HL-60 (cell line): ENCODE measurements at regions not wholly inside any gene's neighbourhood (a gene's known extent, or its start where the extent isn't known, plus 50 kb on each side); places are given as distances from the start of the nearest gene placed in this dataset.

ENCODE experiments used
- DNase-seq, 2 experiments: peaks; one replicate each; pipeline ENCODE4 v3.0.0-alpha.2; 2010 to 2020; ENCODE audit warnings: low read depth in 1 of 2, low spot score in 1 of 2
- H3K27ac ChIP-seq: fragments of 250-450 bp; sonication (Bioruptor Pico); replicated peaks from 2 replicates; pipeline ENCODE4 v1.5.1; 2020; ENCODE audit warnings: mild to moderate bottlenecking, moderate library complexity
- H3K27me3 ChIP-seq: fragments of 250-450 bp; sonication (Bioruptor Pico); 2 replicates; pipeline ENCODE4 v1.5.1; 2021; ENCODE audit warnings: mild to moderate bottlenecking, moderate library complexity; ENCODE audit not compliant: insufficient read depth, poor library complexity, severe bottlenecking
- H3K4me3 ChIP-seq: replicated peaks from 2 replicates; pipeline ENCODE4 v1.5.1; 2011; ENCODE audit warnings: mild to moderate bottlenecking, control low read depth, low read length; ENCODE audit not compliant: insufficient read depth
- CTCF ChIP-seq: IDR thresholded peaks from one replicate; pipeline ENCODE4 v1.5.1; 2011; ENCODE audit warnings: low read length, control low read depth, inconsistent platforms; ENCODE audit not compliant: insufficient read depth
- GABPA ChIP-seq: IDR thresholded peaks from 2 replicates; pipeline ENCODE4 v1.6.1; 2012; ENCODE audit warnings: low read depth
- POLR2AphosphoS5 ChIP-seq: IDR thresholded peaks from 2 replicates; pipeline ENCODE4 v1.6.1; 2012; ENCODE audit warnings: low read depth
- REST ChIP-seq: IDR thresholded peaks from 2 replicates; pipeline ENCODE4 v1.6.1; 2012; ENCODE audit warnings: low read depth; ENCODE audit not compliant: insufficient replicate concordance
- SPI1 ChIP-seq: IDR thresholded peaks from 2 replicates; pipeline ENCODE4 v1.6.1; 2012; ENCODE audit warnings: low read depth, mild to moderate bottlenecking, borderline replicate concordance

- DNase-seq, result no peak
- Histone ChIP-seq H3K27ac (no peak overlapping the region), H3K27me3 (peaks cover 2% of the 10 kb centered on the region), H3K4me3 (no peak overlapping the region)
- TF ChIP-seq CTCF (no peak), GABPA (no peak), SPI1 (no peak), REST (no peak), POLR2AphosphoS5 (no peak)
These were observed 96.0 kb upstream of the IGFBP7 start for GRCh38 chr4:57206172-57206571.

GRCh38 chr4:57205580-57205979 is 95.4 kb upstream of the IGFBP7 start:
- Histone ChIP-seq H3K4me3 (no peak overlapping the region), H3K27me3 (peaks cover 2% of the 10 kb centered on the region), H3K27ac (no peak overlapping the region)
- no peak for DNase-seq
- no peak for TF ChIP-seq CTCF

- DNase-seq, result no peak
- H3K27ac ChIP-seq, result no peak overlapping the region
These were observed 90.7 kb upstream of the IGFBP7 start for GRCh38 chr4:57200799-57201327.

More at GRCh38 chr4:57200799-57201327, 90.7 kb upstream of the IGFBP7 start:
- TF ChIP-seq SPI1 (no peak), CTCF (no peak), REST (no peak)
- Histone ChIP-seq H3K4me3 (no peak overlapping the region), H3K27me3 (no peaks in the 10 kb centered on the region)
